ENCODE measurements at regions not wholly inside any gene's neighbourhood (a gene's known extent, or its start where the extent isn't known, plus 50 kb on each side); places are given as distances from the start of the nearest gene placed in this dataset.
"Not testable (repeated sequence)": the region's sequence is repeated elsewhere in the genome, so short reads cannot be mapped to it uniquely, and the experiment has no call there.

- H3K4me1 Mint-ChIP-seq; H3K9me3 Mint-ChIP-seq (ENCODE audit: insufficient read depth); H3K27me3 ChIP-seq (replicated peaks in 1 of 4; ENCODE audit: control extremely low read depth in 1 of 4, control insufficient read depth in 3 of 4, insufficient read depth in 4 of 4, low read length in 3 of 4); H3K4me2 ChIP-seq (replicated peaks; ENCODE audit: low read depth, low read length, poor library complexity, severe bottlenecking); DNase-seq; H3K79me2 ChIP-seq (ENCODE audit: control insufficient read depth, insufficient read depth, low read length); H3K4me3 Mint-ChIP-seq; CTCF ChIA-PET; H3K9ac ChIP-seq (ENCODE audit: low read length); H2AFZ ChIP-seq (ENCODE audit: insufficient read depth, low read depth, low read length, poor library complexity, severe bottlenecking); H3K4me3 ChIP-seq (ENCODE audit: control extremely low read depth in 1 of 5, extremely low read depth in 1 of 5, insufficient read depth in 1 of 5, low read depth in 2 of 5, low read length in 4 of 5); H3K36me3 ChIP-seq (replicated peaks in 1 of 2; ENCODE audit: control extremely low read depth in 1 of 2, control insufficient read depth in 1 of 2, extremely low read depth in 1 of 2, insufficient read depth in 2 of 2, low read length in 1 of 2); H3K4me1 ChIP-seq (ENCODE audit: control insufficient read depth in 2 of 2, insufficient read depth in 2 of 2, low read length in 2 of 2); H3K27ac ChIP-seq (ENCODE audit: low read length in 2 of 2); intact Hi-C loops (cut with micrococcal nuclease); H3K27me3 Mint-ChIP-seq; POLR2A ChIA-PET; ATAC-seq (ENCODE audit: low read depth); H4K20me1 ChIP-seq (ENCODE audit: control insufficient read depth, insufficient read depth, low read length, poor library complexity, severe bottlenecking); H3K27ac Mint-ChIP-seq: not testable (repeated sequence)
- 91% methylated on average over 4 of the region's 16 CpGs for WGBS (ENCODE audit: insufficient coverage)
- peaks cover 0 to 29% (median 0%) of the 10 kb centered on the region in 3 donors for H3K9me3 ChIP-seq (ENCODE audit: control extremely low read depth in 1 of 3, control insufficient read depth in 2 of 3, insufficient read depth in 1 of 3, low read length in 2 of 3)
Measured at GRCh38 chr18:14223919-14224318, 91.7 kb upstream of the ZNF519 start.

- CTCF ChIA-PET; H3K36me3 ChIP-seq (replicated peaks in 1 of 2; ENCODE audit: control extremely low read depth in 1 of 2, control insufficient read depth in 1 of 2, extremely low read depth in 1 of 2, insufficient read depth in 2 of 2, low read length in 1 of 2); H3K27ac ChIP-seq (ENCODE audit: low read length in 2 of 2); H3K9ac ChIP-seq (ENCODE audit: low read length); H3K9me3 Mint-ChIP-seq (ENCODE audit: insufficient read depth); H2AFZ ChIP-seq (ENCODE audit: insufficient read depth, low read depth, low read length, poor library complexity, severe bottlenecking); H3K4me3 Mint-ChIP-seq; H3K27me3 ChIP-seq (replicated peaks in 1 of 4; ENCODE audit: control extremely low read depth in 1 of 4, control insufficient read depth in 3 of 4, insufficient read depth in 4 of 4, low read length in 3 of 4); H3K4me3 ChIP-seq (ENCODE audit: control extremely low read depth in 1 of 5, extremely low read depth in 1 of 5, insufficient read depth in 1 of 5, low read depth in 2 of 5, low read length in 4 of 5); intact Hi-C loops (cut with micrococcal nuclease); H3K4me1 Mint-ChIP-seq; H3K79me2 ChIP-seq (ENCODE audit: control insufficient read depth, insufficient read depth, low read length); ATAC-seq (ENCODE audit: low read depth); H3K4me2 ChIP-seq (replicated peaks; ENCODE audit: low read depth, low read length, poor library complexity, severe bottlenecking); DNase-seq; H3K27ac Mint-ChIP-seq; POLR2A ChIA-PET; H3K4me1 ChIP-seq (ENCODE audit: control insufficient read depth in 2 of 2, insufficient read depth in 2 of 2, low read length in 2 of 2); H4K20me1 ChIP-seq (ENCODE audit: control insufficient read depth, insufficient read depth, low read length, poor library complexity, severe bottlenecking); H3K27me3 Mint-ChIP-seq: not testable (repeated sequence)
- peaks cover 0 to 29% (median 0%) of the 10 kb centered on the region in 3 donors for H3K9me3 ChIP-seq (ENCODE audit: control extremely low read depth in 1 of 3, control insufficient read depth in 2 of 3, insufficient read depth in 1 of 3, low read length in 2 of 3)
- WGBS (ENCODE audit: insufficient coverage) = 96% methylated on average over 31 of the region's 31 CpGs
Measured at GRCh38 chr18:14223231-14223822, 91.1 kb upstream of the ZNF519 start.

- H3K27me3 Mint-ChIP-seq; H4K20me1 ChIP-seq (ENCODE audit: control insufficient read depth, insufficient read depth, low read length, poor library complexity, severe bottlenecking); H3K4me1 Mint-ChIP-seq; H3K4me1 ChIP-seq (ENCODE audit: control insufficient read depth in 2 of 2, insufficient read depth in 2 of 2, low read length in 2 of 2); CTCF ChIA-PET; H2AFZ ChIP-seq (ENCODE audit: insufficient read depth, low read depth, low read length, poor library complexity, severe bottlenecking); H3K4me3 Mint-ChIP-seq; H3K36me3 ChIP-seq (replicated peaks in 1 of 2; ENCODE audit: control extremely low read depth in 1 of 2, control insufficient read depth in 1 of 2, extremely low read depth in 1 of 2, insufficient read depth in 2 of 2, low read length in 1 of 2); H3K9me3 Mint-ChIP-seq (ENCODE audit: insufficient read depth); H3K79me2 ChIP-seq (ENCODE audit: control insufficient read depth, insufficient read depth, low read length); DNase-seq; intact Hi-C loops (cut with micrococcal nuclease); H3K9ac ChIP-seq (ENCODE audit: low read length); H3K4me2 ChIP-seq (replicated peaks; ENCODE audit: low read depth, low read length, poor library complexity, severe bottlenecking); H3K27me3 ChIP-seq (replicated peaks in 1 of 4; ENCODE audit: control extremely low read depth in 1 of 4, control insufficient read depth in 3 of 4, insufficient read depth in 4 of 4, low read length in 3 of 4); ATAC-seq (ENCODE audit: low read depth); H3K27ac Mint-ChIP-seq; POLR2A ChIA-PET; H3K4me3 ChIP-seq (ENCODE audit: control extremely low read depth in 1 of 5, extremely low read depth in 1 of 5, insufficient read depth in 1 of 5, low read depth in 2 of 5, low read length in 4 of 5); H3K27ac ChIP-seq (ENCODE audit: low read length in 2 of 2): not testable (repeated sequence)
- WGBS (ENCODE audit: insufficient coverage) = 94% methylated on average over 27 of the region's 31 CpGs
- peaks cover 0 to 29% (median 0%) of the 10 kb centered on the region in 3 donors for H3K9me3 ChIP-seq (ENCODE audit: control extremely low read depth in 1 of 3, control insufficient read depth in 2 of 3, insufficient read depth in 1 of 3, low read length in 2 of 3)
Measured at GRCh38 chr18:14222354-14223221, 90.4 kb upstream of the ZNF519 start.

All from B cell (primary cell).